ENCODE measurements at regions not wholly inside any gene's neighbourhood (a gene's known extent, or its start where the extent isn't known, plus 50 kb on each side); places are given as distances from the start of the nearest gene placed in this dataset.

- no peak for TF ChIP-seq CTCF (IDR thresholded peaks at IDR 0.05)
- TF ChIP-seq EZH2 (IDR thresholded peaks at IDR 0.05; ENCODE audit: borderline replicate concordance, insufficient read depth, low read depth, low read length, poor library complexity, severe bottlenecking): no peak
Measured at GRCh38 chr2:5945742-5946141, 253.6 kb downstream of the SOX11 start.

Measured in B cell (primary cell).